ENCODE measurements at regions not wholly inside any gene's neighbourhood (a gene's known extent, or its start where the extent isn't known, plus 50 kb on each side); places are given as distances from the start of the nearest gene placed in this dataset.

DNA sequence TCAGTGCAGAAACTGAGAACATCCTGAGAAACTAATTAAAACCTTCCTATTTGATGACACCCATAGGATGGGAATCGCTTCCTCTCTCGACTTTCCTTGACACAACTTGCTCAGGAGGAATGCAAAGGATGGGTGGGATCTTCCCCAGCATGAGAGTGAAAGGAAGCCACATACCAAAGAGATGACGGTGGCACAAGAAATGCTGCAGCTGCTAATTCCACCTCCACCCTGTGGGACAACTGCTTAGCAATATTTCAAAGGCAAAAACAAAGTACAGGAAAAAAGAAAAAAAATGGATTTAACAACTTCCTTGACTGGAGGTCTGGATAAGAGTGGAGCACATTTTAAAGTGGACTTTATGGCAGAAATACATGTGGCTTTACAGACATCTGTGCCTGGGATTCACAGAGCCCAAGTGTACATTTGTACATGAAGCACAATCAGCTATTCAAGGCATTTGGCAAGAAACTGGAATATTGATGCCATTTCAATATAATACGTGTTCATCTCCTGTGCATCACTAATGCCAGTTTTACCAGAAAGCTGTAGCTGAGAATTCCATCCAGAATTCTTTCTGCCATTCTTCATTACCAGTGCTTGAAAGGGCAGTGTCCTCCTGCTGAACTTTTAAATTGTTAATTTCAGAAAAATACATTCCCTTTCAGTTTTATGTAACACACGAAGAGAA is 359.2 kb upstream of the ACTBL2 start:
- DNase-seq (ENCODE audit: low read depth) = peak; percentile 98

DNA sequence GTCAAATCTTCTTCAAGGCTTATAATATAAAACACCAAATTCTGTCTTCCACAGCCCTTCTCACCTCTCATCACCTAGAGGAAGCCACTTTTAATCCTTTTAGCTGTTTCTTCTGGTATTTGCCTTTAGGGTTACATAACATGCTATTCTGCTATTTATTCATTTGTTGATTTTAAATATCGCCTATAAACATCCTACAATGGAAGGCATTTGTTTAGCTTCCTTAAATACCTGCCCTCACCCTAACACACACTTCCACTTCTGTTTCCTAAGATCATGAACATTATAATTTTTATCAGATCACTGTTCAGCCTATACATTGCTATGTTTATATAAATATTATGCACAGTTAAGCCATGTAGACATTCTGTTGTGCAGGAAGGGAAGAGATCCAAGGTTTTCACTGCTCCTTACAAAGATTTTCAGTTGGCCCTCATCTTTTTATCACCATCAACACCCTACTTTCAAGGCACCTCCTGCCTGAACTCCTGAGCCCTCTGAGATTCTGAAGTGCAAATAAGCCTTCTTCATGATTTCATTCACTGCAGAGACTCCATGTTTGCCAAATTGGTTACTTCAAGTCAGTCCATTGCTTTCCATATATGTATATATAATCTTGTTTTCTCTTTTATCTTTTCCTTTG is 356.9 kb upstream of the ACTBL2 start:
- DNase-seq (ENCODE audit: low read depth) = no peak

GRCh38 chr5:57839025-57839424 is 356.4 kb upstream of the ACTBL2 start:
- no peak for DNase-seq (ENCODE audit: low read depth)

- DNase-seq (ENCODE audit: low read depth) = no peak
Measured at GRCh38 chr5:57836921-57837320, 354.3 kb upstream of the ACTBL2 start.

- no peak for DNase-seq (ENCODE audit: low read depth)
Measured at GRCh38 chr5:57836331-57836730, 353.7 kb upstream of the ACTBL2 start.

- peak; percentile 65 for DNase-seq (ENCODE audit: low read depth)
Measured at GRCh38 chr5:57834829-57835608, 352.4 kb upstream of the ACTBL2 start.

GRCh38 chr5:57833489-57833888 is 350.9 kb upstream of the ACTBL2 start:
- DNase-seq (ENCODE audit: low read depth) = no peak

- DNase-seq (ENCODE audit: low read depth) = peak; percentile 87
Measured at GRCh38 chr5:57832875-57833274, 350.3 kb upstream of the ACTBL2 start.

- DNase-seq (ENCODE audit: low read depth) = no peak
Measured at GRCh38 chr5:57831932-57832331, 349.3 kb upstream of the ACTBL2 start.

DNA sequence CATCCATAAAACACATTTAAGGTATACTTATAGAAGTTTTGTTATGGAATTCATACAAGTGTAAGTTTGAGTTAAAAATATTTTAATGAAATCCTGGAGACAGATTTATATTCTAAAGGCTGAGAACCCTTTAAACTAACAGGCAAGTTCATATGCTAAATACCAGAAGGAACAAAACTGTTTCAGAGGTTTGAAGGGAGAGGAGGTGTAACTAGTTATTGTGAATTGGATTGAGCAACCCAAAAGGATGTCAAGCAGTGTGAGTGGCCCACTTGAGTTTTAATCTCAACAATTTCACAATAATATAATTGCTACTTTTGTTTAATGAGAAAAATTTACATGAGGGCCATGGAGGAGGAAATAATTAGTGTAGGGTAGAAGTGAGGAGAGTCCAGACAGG is 348.5 kb upstream of the ACTBL2 start:
- DNase-seq (ENCODE audit: low read depth) = no peak

GRCh38 chr5:57828221-57828620 is 345.6 kb upstream of the ACTBL2 start:
- no peak for DNase-seq (ENCODE audit: low read depth)

GRCh38 chr5:57825031-57825686 is 342.5 kb upstream of the ACTBL2 start:
- DNase-seq (ENCODE audit: low read depth) = peak; percentile 94

- no peak for DNase-seq (ENCODE audit: low read depth)
Measured at GRCh38 chr5:57824623-57825022, 342.0 kb upstream of the ACTBL2 start.

- DNase-seq (ENCODE audit: low read depth) = peak; percentile 92
Measured at GRCh38 chr5:57824047-57824446, 341.4 kb upstream of the ACTBL2 start.

GRCh38 chr5:57822651-57823050 is 340.0 kb upstream of the ACTBL2 start:
- DNase-seq (ENCODE audit: low read depth) = no peak

GRCh38 chr5:57818397-57818796 is 335.8 kb upstream of the ACTBL2 start:
- DNase-seq (ENCODE audit: low read depth) = no peak

GRCh38 chr5:57817924-57818323 is 335.3 kb upstream of the ACTBL2 start:
- DNase-seq (ENCODE audit: low read depth) = no peak

- DNase-seq (ENCODE audit: low read depth) = no peak
Measured at GRCh38 chr5:57817001-57817453, 334.4 kb upstream of the ACTBL2 start.

DNA sequence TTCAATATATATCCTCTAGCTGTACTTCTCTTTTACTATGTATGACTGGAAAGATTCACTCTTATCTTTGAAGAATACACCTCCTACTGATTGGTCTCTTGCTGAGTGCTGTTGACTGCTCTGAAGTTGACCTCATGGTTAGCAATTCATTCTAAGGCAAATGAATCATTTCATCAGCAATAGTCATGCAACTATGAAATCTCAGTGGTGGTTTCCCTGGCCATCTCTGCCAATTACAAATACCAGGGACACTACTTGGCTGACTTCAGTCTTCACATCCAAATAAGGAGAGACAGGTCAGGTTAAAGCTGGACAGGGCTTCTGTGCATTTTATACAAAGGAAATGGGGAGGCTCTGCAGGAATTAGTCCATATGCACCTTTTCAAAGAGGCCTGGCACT is 333.5 kb upstream of the ACTBL2 start:
- peak; percentile 94 for DNase-seq (ENCODE audit: low read depth)

- DNase-seq (ENCODE audit: low read depth) = peak; percentile 58
Measured at GRCh38 chr5:57805732-57806131, 323.1 kb upstream of the ACTBL2 start.

- DNase-seq (ENCODE audit: low read depth) = no peak
Measured at GRCh38 chr5:57805170-57805569, 322.6 kb upstream of the ACTBL2 start.

DNA sequence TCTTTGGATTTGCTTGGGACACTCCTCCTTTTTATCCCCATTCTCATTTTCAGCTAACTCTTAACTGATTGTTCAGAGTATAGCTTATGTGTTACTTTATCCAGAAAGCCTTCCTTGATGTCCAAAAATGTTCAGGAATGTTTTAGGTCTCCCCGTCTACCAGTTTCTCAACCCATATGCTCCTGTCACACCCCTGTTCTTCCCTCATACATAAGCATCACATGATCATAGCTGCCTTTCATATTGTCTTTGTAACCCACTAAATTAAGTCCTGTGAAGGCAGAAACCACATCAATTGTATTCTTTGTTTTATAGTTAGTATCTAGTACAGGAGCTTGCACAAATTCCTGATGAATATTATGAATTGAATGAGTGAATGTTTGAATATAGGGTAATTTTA is 321.9 kb upstream of the ACTBL2 start:
- no peak for DNase-seq (ENCODE audit: low read depth)
